Erythroblast (primary cell): ENCODE measurements at regions not wholly inside any gene's neighbourhood (a gene's known extent, or its start where the extent isn't known, plus 50 kb on each side); places are given as distances from the start of the nearest gene placed in this dataset.

Experiments used
- DNase-seq, 2 experiments: peaks; one replicate each; lab custom pipeline; 2025; lab: John Stamatoyannopoulos, UW
- GATA1 ChIP-seq: IDR thresholded peaks from 2 replicates; pipeline ENCODE4 v1.6.1; 2011; ENCODE audit warnings: low read depth, mild to moderate bottlenecking, control low read depth, low read length, moderate library complexity
- POLR2A ChIP-seq: IDR thresholded peaks from 2 replicates; pipeline ENCODE4 v1.6.1; 2011; ENCODE audit warnings: mild to moderate bottlenecking, low read length

DNA sequence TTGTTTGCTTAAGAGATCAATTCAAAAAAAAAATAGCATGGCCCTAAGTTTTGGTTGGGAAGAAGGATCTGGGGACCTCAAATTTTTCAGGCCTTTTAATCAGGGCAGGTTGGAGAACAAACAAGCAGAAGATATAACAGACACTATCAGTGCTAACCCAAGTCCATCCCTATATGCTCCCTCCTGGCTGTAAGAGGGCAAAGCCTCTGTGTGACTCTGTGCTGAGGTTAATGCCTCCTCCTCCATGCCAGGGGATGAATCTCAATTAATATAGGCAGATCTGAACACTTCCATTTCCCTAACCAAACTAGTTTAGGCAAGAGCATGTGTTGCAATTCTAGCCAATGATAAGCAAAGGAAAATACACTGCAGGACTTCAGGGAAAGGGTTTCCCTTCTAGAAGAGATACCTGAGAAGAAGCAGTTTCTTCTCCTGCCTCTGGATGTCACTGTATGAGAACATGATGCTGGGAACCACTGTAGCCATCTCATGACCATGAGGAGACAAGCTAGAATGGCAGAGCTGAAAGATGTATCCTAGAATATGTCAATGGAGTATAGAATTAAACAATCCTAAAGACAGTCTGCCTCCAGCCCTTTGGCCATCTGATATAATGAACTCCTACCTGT is 76.0 kb downstream of the CHD9NB start:
- DNase-seq = peak; percentile 5 to 21
- no peak for TF ChIP-seq GATA1
- no peak for TF ChIP-seq POLR2A

GRCh38 chr16:52967744-52968143 is 85.0 kb downstream of the CHD9NB start:
- TF ChIP-seq POLR2A (no peak), GATA1 (no peak)
- DNase-seq = no peak

DNA sequence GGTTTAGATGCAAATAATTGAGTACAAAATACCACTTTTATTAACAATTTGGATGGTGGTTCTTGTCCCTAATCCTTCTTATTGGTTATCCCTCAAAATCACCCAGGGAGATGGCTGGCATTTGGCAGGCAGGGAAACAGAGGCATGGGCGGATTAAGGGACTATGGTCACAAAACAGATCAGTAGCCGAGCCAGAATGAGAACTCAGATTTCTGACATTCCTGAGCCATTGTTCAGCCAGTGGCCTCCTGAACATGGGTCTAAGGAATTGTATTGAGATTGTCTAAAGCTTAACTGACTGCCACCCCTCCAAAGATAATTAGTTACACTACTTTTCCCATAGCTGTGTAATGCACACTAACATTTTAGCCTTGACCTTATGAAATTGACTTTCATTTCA is 88.4 kb downstream of the CHD9NB start:
- no peak for TF ChIP-seq GATA1
- no peak for DNase-seq

GRCh38 chr16:52963855-52964242 is 88.8 kb downstream of the CHD9NB start:
- no peak for DNase-seq
- TF ChIP-seq POLR2A (no peak), GATA1 (no peak)

DNA sequence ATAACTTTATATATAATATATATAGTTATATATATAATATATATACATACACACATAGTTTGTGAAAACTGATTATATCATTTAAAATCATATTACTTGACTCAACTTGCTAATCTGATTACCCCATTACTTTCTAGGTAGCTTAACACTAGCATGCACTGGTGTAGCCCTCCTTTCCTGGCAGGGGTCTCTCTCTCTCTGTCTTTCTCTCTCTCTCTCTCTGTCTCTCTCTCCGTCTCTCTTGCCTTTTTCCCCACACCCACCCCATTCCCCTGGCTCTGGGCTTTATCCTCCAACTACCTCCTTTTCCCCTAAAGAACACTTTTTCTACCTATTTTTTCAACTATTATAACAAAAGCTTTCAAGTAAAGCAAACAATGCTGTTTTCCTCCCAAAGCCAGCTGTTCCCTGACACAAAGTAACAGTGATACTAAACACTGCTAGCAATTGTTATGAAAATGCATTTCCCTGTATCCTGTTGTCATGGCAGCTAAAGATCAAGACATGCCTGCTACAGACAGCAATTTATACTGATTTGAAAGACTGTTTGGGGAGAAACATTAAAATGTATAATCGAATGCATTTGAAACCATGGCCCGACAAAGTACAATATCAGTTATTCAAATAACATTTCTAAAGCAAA is 89.4 kb downstream of the CHD9NB start:
- TF ChIP-seq GATA1 = no peak
- TF ChIP-seq POLR2A = no peak
- no peak for DNase-seq

GRCh38 chr16:52958951-52959350 is 93.7 kb downstream of the CHD9NB start:
- no peak for DNase-seq
- no peak for TF ChIP-seq GATA1
- TF ChIP-seq POLR2A = no peak

GRCh38 chr16:52957199-52957598 is 95.5 kb downstream of the CHD9NB start:
- TF ChIP-seq POLR2A (no peak), GATA1 (no peak)
- DNase-seq = no peak

DNA sequence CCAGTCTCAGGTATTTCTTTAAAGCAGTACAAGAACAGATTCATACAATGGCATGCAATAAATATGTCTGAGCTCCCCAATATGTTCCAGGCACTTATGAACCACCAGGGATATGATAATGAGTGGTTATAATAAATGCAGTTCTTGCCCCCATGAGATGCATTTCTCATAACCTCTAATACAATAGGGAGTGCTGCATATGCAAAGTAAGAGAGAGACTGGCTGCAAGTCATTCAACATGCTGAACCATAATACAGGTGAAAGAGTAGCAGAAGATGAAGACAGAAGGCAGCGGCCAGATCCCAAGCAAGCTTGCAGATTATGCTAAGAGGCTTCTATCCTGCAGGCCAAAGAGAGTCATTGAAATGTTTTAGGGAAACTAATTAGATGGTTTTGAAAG is 96.7 kb downstream of the CHD9NB start:
- DNase-seq = no peak
- TF ChIP-seq POLR2A (no peak), GATA1 (no peak)

- no peak for TF ChIP-seq POLR2A
- TF ChIP-seq GATA1 = no peak
- DNase-seq = no peak
Measured at GRCh38 chr16:52953215-52953614, 99.5 kb downstream of the CHD9NB start.

DNA sequence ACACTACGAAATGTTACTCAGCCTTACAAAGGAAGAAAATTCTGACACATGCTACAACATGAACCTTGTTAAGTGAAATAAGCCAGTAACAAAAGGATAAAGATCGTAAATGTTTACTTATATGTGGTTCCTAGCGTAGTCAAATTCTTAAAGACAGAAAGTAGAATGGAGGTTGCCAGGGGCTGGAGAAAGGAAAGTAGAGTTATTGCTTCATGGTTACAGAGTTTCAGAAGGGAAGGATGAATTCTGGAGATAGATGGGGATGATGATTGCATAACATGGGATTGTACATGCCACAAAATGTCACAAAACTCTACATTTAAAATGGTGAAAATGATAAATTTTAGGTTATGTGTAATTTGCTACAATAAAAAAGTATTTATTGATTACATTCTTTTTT is 103.8 kb downstream of the CHD9NB start:
- TF ChIP-seq GATA1 (no peak), POLR2A (no peak)
- no peak for DNase-seq

GRCh38 chr16:52932321-52932720 is 120.4 kb downstream of the CHD9NB start:
- no peak for DNase-seq
- TF ChIP-seq GATA1 (no peak), POLR2A (no peak)

DNA sequence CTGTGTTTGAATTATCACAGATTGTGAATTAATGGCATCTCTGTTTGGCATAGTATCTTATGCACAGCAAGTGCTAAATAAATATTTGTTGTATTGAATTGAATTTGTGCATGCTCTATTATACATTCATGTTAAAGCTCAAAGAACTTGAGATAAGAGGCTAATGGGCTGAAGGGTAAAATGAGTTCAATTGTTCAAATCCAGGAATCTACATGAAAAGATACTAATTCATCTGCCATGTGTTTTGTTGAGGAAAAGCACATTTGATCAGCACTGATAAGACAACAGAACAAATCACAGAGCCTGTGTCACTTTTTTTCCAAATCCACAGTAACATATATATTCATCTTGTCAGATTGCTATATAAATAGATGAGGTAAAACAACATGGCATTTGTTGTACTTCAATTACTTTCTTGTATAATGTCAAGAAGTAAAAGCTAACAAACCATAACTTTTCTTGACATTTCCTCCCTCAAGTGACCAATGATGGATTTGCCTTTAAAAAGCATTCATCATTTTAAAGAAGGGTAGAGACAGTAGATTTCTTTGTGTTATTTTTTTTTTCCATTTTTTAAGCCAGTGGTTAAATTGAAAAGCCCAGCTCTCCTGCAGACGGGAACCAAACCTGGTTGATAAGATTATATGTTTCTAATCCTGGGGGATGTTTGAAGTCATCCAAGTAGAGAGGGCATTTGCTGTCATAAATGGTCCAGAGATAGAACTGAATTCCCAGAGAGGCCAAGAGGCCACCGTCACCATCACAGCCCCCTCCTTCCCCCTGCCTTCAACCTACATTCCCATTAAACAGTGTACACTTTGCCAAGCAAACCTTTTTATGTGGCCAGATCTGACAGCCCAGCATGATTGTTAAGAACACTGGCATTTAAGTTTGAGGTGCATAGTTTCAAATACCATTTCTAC is 123.0 kb downstream of the CHD9NB start:
- TF ChIP-seq GATA1 (no peak), POLR2A (no peak)

GRCh38 chr16:52928955-52929354 is 123.7 kb downstream of the CHD9NB start:
- TF ChIP-seq GATA1 = no peak
- TF ChIP-seq POLR2A = no peak
- DNase-seq = no peak

More for the DNA sequence above, 123.0 kb downstream of the CHD9NB start:
- no peak for DNase-seq

GRCh38 chr16:52925143-52925542 is 127.6 kb downstream of the CHD9NB start:
- TF ChIP-seq POLR2A (no peak), GATA1 (no peak)
- no peak for DNase-seq

DNA sequence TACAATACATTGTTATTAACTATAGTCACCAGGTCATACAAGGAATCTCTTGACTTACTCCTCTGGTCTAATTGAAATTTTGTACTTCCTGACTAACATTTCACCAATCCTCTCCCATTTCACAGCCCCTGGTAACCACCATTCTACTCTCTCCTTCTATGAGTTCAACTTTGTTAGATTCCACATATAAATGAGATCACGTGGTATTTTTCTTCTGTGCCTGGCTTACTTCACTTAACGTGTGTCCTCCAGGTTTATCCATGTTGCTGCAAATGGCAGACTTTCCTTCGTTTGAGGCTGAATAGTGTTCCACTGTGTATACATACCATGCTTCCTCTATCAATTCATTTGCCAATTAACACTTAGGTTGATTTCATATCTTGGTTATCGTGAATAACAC is 128.5 kb downstream of the CHD9NB start:
- DNase-seq = no peak
- no peak for TF ChIP-seq POLR2A
- TF ChIP-seq GATA1 = no peak
